ENCODE measurements at regions not wholly inside any gene's neighbourhood (a gene's known extent, or its start where the extent isn't known, plus 50 kb on each side); places are given as distances from the start of the nearest gene placed in this dataset.

DNA sequence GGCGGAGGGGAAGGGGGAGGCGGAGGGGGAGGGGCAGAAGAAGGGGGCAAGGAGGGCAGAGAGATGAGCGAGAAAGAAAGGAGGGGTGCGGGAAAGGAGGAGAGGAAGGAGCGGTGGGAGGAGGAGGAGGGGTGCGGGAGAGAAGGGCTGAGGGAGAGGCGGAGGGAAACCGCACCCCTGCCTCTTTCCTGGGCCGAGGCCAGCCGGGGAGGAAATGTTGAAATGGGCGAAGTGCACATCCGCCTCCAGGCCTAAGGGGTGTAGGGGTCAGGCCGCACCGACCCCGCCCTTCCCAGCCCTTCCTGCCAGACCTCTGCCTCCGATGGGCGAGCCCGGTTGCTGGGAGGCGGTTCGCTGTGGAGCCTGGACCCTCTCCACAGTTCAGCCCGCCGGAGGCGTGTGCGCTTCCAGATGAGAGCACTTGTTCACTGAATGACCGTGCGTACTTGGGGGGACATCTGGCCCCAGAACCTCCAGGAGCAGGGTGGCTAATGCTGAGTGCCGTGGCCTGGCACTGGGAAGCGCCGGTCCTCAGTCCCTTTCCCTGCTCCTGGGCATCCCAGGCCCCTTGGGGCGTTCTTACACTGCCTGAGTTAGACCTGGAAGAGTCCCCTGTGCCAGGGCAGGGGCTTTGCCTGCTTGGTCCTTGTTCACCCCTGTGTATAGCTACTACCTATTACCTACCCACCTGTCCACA, 110.3 kb upstream of the KLF13 start:
- TF ChIP-seq POLR2A (IDR thresholded peaks at IDR 0.05) = no peak
- no peak for TF ChIP-seq CTCF (IDR thresholded peaks at IDR 0.05)

Measured in ovary (tissue), 3 donors.